Prostate gland (tissue), 2 donors: ENCODE measurements at regions not wholly inside any gene's neighbourhood (a gene's known extent, or its start where the extent isn't known, plus 50 kb on each side); places are given as distances from the start of the nearest gene placed in this dataset.

Experiments used
- POLR2A ChIP-seq: fragments of 450-650 bp; IDR thresholded peaks from one replicate; pipeline ENCODE4 v1.6.1; 2016; ENCODE audit warnings: antibody characterized with exemption, mild to moderate bottlenecking
- POLR2AphosphoS5 ChIP-seq: sonication (generic); formaldehyde crosslinking; IDR thresholded peaks from one replicate; pipeline ENCODE4 v1.6.1; 2017; ENCODE audit warnings: antibody characterized with exemption
- TF ChIP-seq, protein P1 (sequence below), 4 experiments: fragments of 200-600 bp in 2 of 4; fragments of 450-650 bp in 2 of 4; sonication (generic) in 2 of 4; IDR thresholded peaks; 1 replicate in 3 of 4; 2 replicates in 1 of 4; pipeline ENCODE4 v1.5.1; 2016 to 2019; ENCODE audit warnings: antibody characterized with exemption in 4 of 4, mild to moderate bottlenecking in 2 of 4, moderate library complexity in 2 of 4

DNA sequence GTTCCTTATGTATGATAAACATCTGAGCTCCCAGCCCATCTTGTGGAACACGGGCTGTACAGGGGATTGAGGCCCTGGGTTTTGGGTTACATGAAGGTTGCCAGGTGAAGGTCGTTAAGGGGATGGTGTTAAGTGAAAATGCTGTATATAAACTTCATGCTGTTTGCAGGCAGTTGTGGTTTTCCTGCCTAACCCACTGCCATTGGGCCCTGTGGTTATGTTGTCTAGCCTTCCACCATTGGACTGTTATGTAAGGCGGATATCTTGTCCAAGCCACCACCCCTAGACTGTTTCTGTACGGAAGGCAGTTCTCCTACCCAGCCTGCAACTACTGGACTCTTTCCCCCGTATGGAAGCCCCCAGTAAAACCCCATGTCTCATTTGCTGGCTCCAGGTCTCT lies 246.1 kb downstream of the KIF4B start:
- TF ChIP-seq, protein P1, sequence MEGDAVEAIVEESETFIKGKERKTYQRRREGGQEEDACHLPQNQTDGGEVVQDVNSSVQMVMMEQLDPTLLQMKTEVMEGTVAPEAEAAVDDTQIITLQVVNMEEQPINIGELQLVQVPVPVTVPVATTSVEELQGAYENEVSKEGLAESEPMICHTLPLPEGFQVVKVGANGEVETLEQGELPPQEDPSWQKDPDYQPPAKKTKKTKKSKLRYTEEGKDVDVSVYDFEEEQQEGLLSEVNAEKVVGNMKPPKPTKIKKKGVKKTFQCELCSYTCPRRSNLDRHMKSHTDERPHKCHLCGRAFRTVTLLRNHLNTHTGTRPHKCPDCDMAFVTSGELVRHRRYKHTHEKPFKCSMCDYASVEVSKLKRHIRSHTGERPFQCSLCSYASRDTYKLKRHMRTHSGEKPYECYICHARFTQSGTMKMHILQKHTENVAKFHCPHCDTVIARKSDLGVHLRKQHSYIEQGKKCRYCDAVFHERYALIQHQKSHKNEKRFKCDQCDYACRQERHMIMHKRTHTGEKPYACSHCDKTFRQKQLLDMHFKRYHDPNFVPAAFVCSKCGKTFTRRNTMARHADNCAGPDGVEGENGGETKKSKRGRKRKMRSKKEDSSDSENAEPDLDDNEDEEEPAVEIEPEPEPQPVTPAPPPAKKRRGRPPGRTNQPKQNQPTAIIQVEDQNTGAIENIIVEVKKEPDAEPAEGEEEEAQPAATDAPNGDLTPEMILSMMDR (IDR thresholded peaks at IDR 0.05), result no peak
- TF ChIP-seq POLR2A (no peak), POLR2AphosphoS5 (no peak)
